GM23248 (cell line): ENCODE measurements at regions not wholly inside any gene's neighbourhood (a gene's known extent, or its start where the extent isn't known, plus 50 kb on each side); places are given as distances from the start of the nearest gene placed in this dataset.

Experiments used
- DNase-seq: peaks from one replicate; pipeline ENCODE4 v3.0.0-alpha.2; 2015
- H2AFZ ChIP-seq: fragments of 200-600 bp; sonication (generic); 2 replicates; pipeline ENCODE4 v1.6.1; 2016; ENCODE audit warnings: antibody characterized with exemption
- H3F3A ChIP-seq: fragments of 200-600 bp; sonication (generic); 2 replicates; pipeline ENCODE4 v1.6.1; 2016; ENCODE audit warnings: mild to moderate bottlenecking, antibody characterized with exemption, mixed run types; ENCODE audit not compliant: insufficient read depth
- H3K27ac ChIP-seq: fragments of 200-600 bp; sonication (generic); 2 replicates; pipeline ENCODE4 v1.5.1; 2016; ENCODE audit warnings: mild to moderate bottlenecking
- H3K27me3 ChIP-seq: fragments of 200-600 bp; sonication (generic); replicated peaks from 2 replicates; pipeline ENCODE4 v1.6.1; 2016; ENCODE audit warnings: mild to moderate bottlenecking; ENCODE audit not compliant: insufficient read depth
- H3K36me3 ChIP-seq: fragments of 200-600 bp; sonication (generic); 2 replicates; pipeline ENCODE4 v1.6.1; 2016; ENCODE audit warnings: low read depth, mild to moderate bottlenecking
- H3K4me1 ChIP-seq: fragments of 200-600 bp; sonication (generic); 2 replicates; pipeline ENCODE4 v1.6.1; 2016; ENCODE audit warnings: mild to moderate bottlenecking; ENCODE audit not compliant: insufficient read depth
- H3K4me2 ChIP-seq: fragments of 200-600 bp; sonication (generic); one replicate; pipeline ENCODE4 v1.6.1; 2016; ENCODE audit warnings: mild to moderate bottlenecking; ENCODE audit not compliant: unreplicated experiment
- H3K4me3 ChIP-seq: fragments of 200-600 bp; sonication (generic); 2 replicates; pipeline ENCODE4 v1.5.1; 2016; ENCODE audit warnings: mild to moderate bottlenecking
- H3K79me2 ChIP-seq: fragments of 200-600 bp; sonication (generic); 2 replicates; pipeline ENCODE4 v1.6.1; 2016; ENCODE audit warnings: mild to moderate bottlenecking; ENCODE audit not compliant: insufficient read depth
- H3K9ac ChIP-seq: fragments of 200-600 bp; sonication (generic); 2 replicates; pipeline ENCODE4 v1.6.1; 2016; ENCODE audit warnings: mild to moderate bottlenecking
- H3K9me2 ChIP-seq: fragments of 200-600 bp; sonication (generic); 2 replicates; pipeline ENCODE4 v1.6.1; 2016; ENCODE audit warnings: mixed run types, mild to moderate bottlenecking, moderate library complexity; ENCODE audit not compliant: insufficient read depth
- H3K9me3 ChIP-seq: fragments of 200-600 bp; sonication (generic); one replicate; pipeline ENCODE4 v1.6.1; 2017; ENCODE audit warnings: low read depth
- H4K20me1 ChIP-seq: fragments of 200-600 bp; sonication (generic); 2 replicates; pipeline ENCODE4 v1.6.0; 2016; ENCODE audit not compliant: insufficient read depth
- EZH2 ChIP-seq: fragments of 200-600 bp; sonication (generic); IDR thresholded peaks from 2 replicates; pipeline ENCODE4 v1.6.1; 2018; ENCODE audit warnings: antibody characterized with exemption, mild to moderate bottlenecking; ENCODE audit not compliant: insufficient read depth, poor library complexity, severe bottlenecking
- EZH2phosphoT487 ChIP-seq: fragments of 200-600 bp; sonication (generic); IDR thresholded peaks from 2 replicates; pipeline ENCODE4 v1.6.1; 2018; ENCODE audit warnings: antibody characterized with exemption, moderate library complexity, mild to moderate bottlenecking, low read depth; ENCODE audit not compliant: insufficient read depth
- WGBS, 2 experiments: methylation state at CpG; one replicate each; pipeline ENCODE4 v1.1.6; 2015 to 2017; ENCODE audit warnings: low lambda C conversion rate in 2 of 2, low coverage in 1 of 2; ENCODE audit errors: missing lambda C conversion rate in 2 of 2; 5-methylcytosine and 5-hydroxymethylcytosine counted together
- in situ Hi-C: fragments of 300-500 bp; cut with MboI; formaldehyde crosslinking; loops from 2 replicates; pipeline ENCODE4 v1.15.0; 2020

- Histone ChIP-seq H3K36me3 (no peaks in the 10 kb centered on the region), H3F3A (no peaks in the 10 kb centered on the region), H3K9ac (no peak overlapping the region), H2AFZ (no peak overlapping the region), H4K20me1 (no peaks in the 10 kb centered on the region), H3K4me3 (no peak overlapping the region), H3K9me2 (no peaks in the 10 kb centered on the region), H3K4me1 (no peaks in the 10 kb centered on the region), H3K27me3 (no peaks in the 10 kb centered on the region), H3K27ac (no peak overlapping the region), H3K79me2 (no peaks in the 10 kb centered on the region), H3K9me3 (no peaks in the 10 kb centered on the region), H3K4me2 (no peak overlapping the region)
- WGBS, 2 experiments, result 17 to 20% methylated on average over 3 of the region's 3 CpGs
- in situ Hi-C loops, result no loop called here
- no peak for DNase-seq
- TF ChIP-seq EZH2 (no peak), EZH2phosphoT487 (no peak)
Observed at GRCh38 chr6:66825539-66825938, 1118.5 kb upstream of the EYS start.

GRCh38 chr6:66814156-66814555 lies 1107.1 kb upstream of the EYS start:
- in situ Hi-C loops, result no loop called here
- Histone ChIP-seq H3K9me2 (no peaks in the 10 kb centered on the region), H3K4me3 (no peak overlapping the region), H4K20me1 (no peaks in the 10 kb centered on the region), H3K9ac (no peak overlapping the region), H3K4me1 (no peaks in the 10 kb centered on the region), H3K79me2 (no peaks in the 10 kb centered on the region), H3K9me3 (no peaks in the 10 kb centered on the region), H3K27me3 (no peaks in the 10 kb centered on the region), H3K36me3 (no peaks in the 10 kb centered on the region), H2AFZ (no peak overlapping the region), H3K4me2 (no peak overlapping the region), H3F3A (no peaks in the 10 kb centered on the region), H3K27ac (no peak overlapping the region)
- TF ChIP-seq EZH2phosphoT487 (no peak), EZH2 (no peak)
- DNase-seq, result no peak
- WGBS, 2 experiments, result 34 to 39% methylated on average over 3 of the region's 3 CpGs

- WGBS, 2 experiments, result 36 to 70% methylated on average over 1 of the region's 1 CpG
Observed at GRCh38 chr6:66808771-66809170, 1101.7 kb upstream of the EYS start.

GRCh38 chr6:66796987-66797386 lies 1090.0 kb upstream of the EYS start:
- no peaks in the 10 kb centered on the region for H3K9me3 ChIP-seq
- no peaks in the 10 kb centered on the region for H4K20me1 ChIP-seq
- no peaks in the 10 kb centered on the region for H3K9me2 ChIP-seq
- H3K4me3 ChIP-seq, result no peak overlapping the region
- no peak for DNase-seq
- no peaks in the 10 kb centered on the region for H3K36me3 ChIP-seq
- H3K4me1 ChIP-seq, result no peaks in the 10 kb centered on the region
- H3K27ac ChIP-seq, result no peak overlapping the region
- no peak for TF ChIP-seq EZH2phosphoT487
- no peak for TF ChIP-seq EZH2
- H3K9ac ChIP-seq, result no peak overlapping the region
- 2 to 3% methylated on average over 3 of the region's 3 CpGs for WGBS, 2 experiments
- no peak overlapping the region for H3K4me2 ChIP-seq
- no peaks in the 10 kb centered on the region for H3F3A ChIP-seq
- in situ Hi-C loops, result no loop called here
- no peaks in the 10 kb centered on the region for H3K27me3 ChIP-seq
- H2AFZ ChIP-seq, result no peak overlapping the region
- no peaks in the 10 kb centered on the region for H3K79me2 ChIP-seq

More at GRCh38 chr6:66808771-66809170, 1101.7 kb upstream of the EYS start:
- H3K79me2 ChIP-seq, result no peaks in the 10 kb centered on the region
- no peak overlapping the region for H3K27ac ChIP-seq
- H3F3A ChIP-seq, result no peaks in the 10 kb centered on the region
- H3K36me3 ChIP-seq, result no peaks in the 10 kb centered on the region
- DNase-seq, result no peak
- H4K20me1 ChIP-seq, result no peaks in the 10 kb centered on the region
- H3K4me1 ChIP-seq, result no peaks in the 10 kb centered on the region
- H2AFZ ChIP-seq, result no peak overlapping the region
- no peak overlapping the region for H3K4me3 ChIP-seq
- no peaks in the 10 kb centered on the region for H3K9me2 ChIP-seq
- H3K27me3 ChIP-seq, result no peaks in the 10 kb centered on the region
- no peaks in the 10 kb centered on the region for H3K9me3 ChIP-seq
- no peak overlapping the region for H3K4me2 ChIP-seq
- in situ Hi-C loops, result no loop called here
- no peak for TF ChIP-seq EZH2phosphoT487
- TF ChIP-seq EZH2, result no peak
- no peak overlapping the region for H3K9ac ChIP-seq

GRCh38 chr6:66788579-66788978 lies 1081.6 kb upstream of the EYS start:
- no peaks in the 10 kb centered on the region for H3F3A ChIP-seq
- H3K27me3 ChIP-seq, result no peaks in the 10 kb centered on the region
- H3K9me3 ChIP-seq, result no peaks in the 10 kb centered on the region
- H3K4me1 ChIP-seq, result no peaks in the 10 kb centered on the region
- H4K20me1 ChIP-seq, result no peaks in the 10 kb centered on the region
- DNase-seq, result no peak
- no peak overlapping the region for H3K27ac ChIP-seq
- in situ Hi-C loops, result no loop called here
- no peak overlapping the region for H3K4me3 ChIP-seq
- no peak overlapping the region for H2AFZ ChIP-seq
- no peaks in the 10 kb centered on the region for H3K79me2 ChIP-seq
- H3K36me3 ChIP-seq, result no peaks in the 10 kb centered on the region
- H3K9ac ChIP-seq, result no peak overlapping the region
- no peaks in the 10 kb centered on the region for H3K9me2 ChIP-seq
- WGBS, 2 experiments, result 42 to 56% methylated on average over 3 of the region's 3 CpGs
- H3K4me2 ChIP-seq, result no peak overlapping the region
- TF ChIP-seq EZH2phosphoT487 (no peak), EZH2 (no peak)
